GM21786 (cell line): ENCODE measurements at regions not wholly inside any gene's neighbourhood (a gene's known extent, or its start where the extent isn't known, plus 50 kb on each side); places are given as distances from the start of the nearest gene placed in this dataset.

ENCODE experiments used
- ATAC-seq: cut with Tn5 transposase; IDR thresholded peaks from one replicate; pipeline ENCODE4 v1.9.1; 2021; ENCODE audit not compliant: unreplicated experiment

GRCh38 chr3:156760333-156760732 lies 65.8 kb upstream of the LEKR1 start:
- ATAC-seq: peak; percentile 95

- ATAC-seq: no peak
These were observed 65.1 kb upstream of the LEKR1 start for GRCh38 chr3:156761007-156761406.

GRCh38 chr3:156761713-156762451 lies 64.3 kb upstream of the LEKR1 start:
- ATAC-seq: no peak

- no peak for ATAC-seq
These were observed 63.4 kb upstream of the LEKR1 start for GRCh38 chr3:156762631-156763185.

- no peak for ATAC-seq
These were observed 62.8 kb upstream of the LEKR1 start for GRCh38 chr3:156763386-156763785.

- no peak for ATAC-seq
These were observed 62.0 kb upstream of the LEKR1 start for GRCh38 chr3:156763931-156764720.

GRCh38 chr3:156764751-156765150 lies 61.4 kb upstream of the LEKR1 start:
- no peak for ATAC-seq

GRCh38 chr3:156768390-156768789 lies 57.8 kb upstream of the LEKR1 start:
- ATAC-seq: no peak

- ATAC-seq: no peak
These were observed 56.2 kb upstream of the LEKR1 start for GRCh38 chr3:156769721-156770654.

- ATAC-seq: no peak
These were observed 55.3 kb upstream of the LEKR1 start for GRCh38 chr3:156770699-156771414.

GRCh38 chr3:156772588-156773206 lies 53.5 kb upstream of the LEKR1 start:
- ATAC-seq: no peak

GRCh38 chr3:156776031-156776430 lies 50.1 kb upstream of the LEKR1 start:
- no peak for ATAC-seq
